Keratinocyte (primary cell): ENCODE measurements at regions not wholly inside any gene's neighbourhood (a gene's known extent, or its start where the extent isn't known, plus 50 kb on each side); places are given as distances from the start of the nearest gene placed in this dataset.

ENCODE experiments used
- DNase-seq: peaks from one replicate; pipeline ENCODE4 v3.0.0-alpha.2; 2011; ENCODE audit warnings: low read depth, missing footprints, low spot score
- FAIRE-seq: peaks from 2 replicates; lab custom pipeline; 2011; peaks lifted over from hg19 to GRCh38; lab: Jason Lieb, UNC
- H2AFZ ChIP-seq: 2 replicates; pipeline ENCODE4 v1.6.0; 2012; ENCODE audit warnings: low read length, control low read depth, inconsistent platforms; ENCODE audit not compliant: control insufficient read depth
- H3K27ac ChIP-seq: 2 replicates; pipeline ENCODE4 v1.5.1; 2011; ENCODE audit warnings: low read length; ENCODE audit not compliant: control insufficient read depth, insufficient read depth
- H3K27me3 ChIP-seq: 3 replicates; pipeline ENCODE4 v1.6.0; 2011; ENCODE audit warnings: low read length; ENCODE audit not compliant: control insufficient read depth, insufficient read depth; ENCODE audit errors: extremely low read depth
- H3K36me3 ChIP-seq, 2 experiments: 2 replicates in 1 of 2; 3 replicates in 1 of 2; pipeline ENCODE4 v1.5.1; 2011; ENCODE audit warnings: low read length in 2 of 2, mild to moderate bottlenecking in 1 of 2; ENCODE audit not compliant: control insufficient read depth in 2 of 2, insufficient read depth in 2 of 2; ENCODE audit errors: extremely low read depth in 1 of 2
- H3K4me1 ChIP-seq: 3 replicates; pipeline ENCODE4 v1.5.1; 2011; ENCODE audit warnings: low read length; ENCODE audit not compliant: control insufficient read depth, insufficient read depth; ENCODE audit errors: extremely low read depth
- H3K4me2 ChIP-seq: 3 replicates; pipeline ENCODE4 v1.6.0; 2011; ENCODE audit warnings: low read depth, low read length; ENCODE audit not compliant: control insufficient read depth, insufficient read depth; ENCODE audit errors: extremely low read depth
- H3K4me3 ChIP-seq, 3 experiments: fragments of 200-600 bp in 1 of 3; sonication (generic) in 1 of 3; 2 replicates in 2 of 3; 3 replicates in 1 of 3; pipeline ENCODE4 v1.5.1; 2011 to 2016; ENCODE audit warnings: low read length in 3 of 3, mild to moderate bottlenecking in 3 of 3, control low read depth in 2 of 3, inconsistent platforms in 1 of 3, low read depth in 1 of 3, mixed read lengths in 1 of 3, mixed run types in 1 of 3, moderate library complexity in 1 of 3; ENCODE audit not compliant: control insufficient read depth in 2 of 3, insufficient read depth in 2 of 3; ENCODE audit errors: extremely low read depth in 1 of 3
- H3K79me2 ChIP-seq: 2 replicates; pipeline ENCODE4 v1.6.0; 2012; ENCODE audit warnings: low read length; ENCODE audit not compliant: control insufficient read depth, insufficient read depth
- H3K9ac ChIP-seq: 3 replicates; pipeline ENCODE4 v1.6.0; 2011; ENCODE audit warnings: low read length; ENCODE audit not compliant: control insufficient read depth, insufficient read depth; ENCODE audit errors: extremely low read depth
- H3K9me1 ChIP-seq: 3 replicates; pipeline ENCODE4 v1.6.0; 2011; ENCODE audit warnings: low read length; ENCODE audit not compliant: control insufficient read depth, insufficient read depth; ENCODE audit errors: extremely low read depth
- H3K9me3 ChIP-seq: 2 replicates; pipeline ENCODE4 v1.5.1; 2012; ENCODE audit warnings: low read depth, low read length; ENCODE audit not compliant: control insufficient read depth
- H4K20me1 ChIP-seq: 3 replicates; pipeline ENCODE4 v1.6.0; 2011; ENCODE audit warnings: low read length; ENCODE audit not compliant: control insufficient read depth, insufficient read depth; ENCODE audit errors: extremely low read depth
- EZH2 ChIP-seq: IDR thresholded peaks from one replicate; pipeline ENCODE4 v1.6.1; 2012; ENCODE audit warnings: inconsistent platforms, mild to moderate bottlenecking, low read length, moderate library complexity
- dilution Hi-C: fragments of 300-500 bp; cut with MboI; formaldehyde crosslinking; loops from one replicate; pipeline ENCODE4 v1.7.0; 2020; ENCODE audit warnings: low sequenced_read_pairs; ENCODE audit not compliant: extremely low pct_ligation_motif_present
- TF ChIP-seq, protein P1 (sequence below), 3 experiments: IDR thresholded peaks in 1 of 3; conservative IDR thresholded peaks in 1 of 3; optimal IDR thresholded peaks in 1 of 3; 2 replicates in 2 of 3; 3 replicates in 1 of 3; pipeline versions ENCODE3 to v1.5.1; 2011; ENCODE audit warnings: low read length in 3 of 3, mild to moderate bottlenecking in 3 of 3, moderate library complexity in 2 of 3, control low read depth in 1 of 3, inconsistent platforms in 1 of 3; ENCODE audit not compliant: insufficient read depth in 2 of 3; ENCODE audit errors: extremely low read depth in 1 of 3

- dilution Hi-C loops = no loop called here
- no peak for FAIRE-seq
- TF ChIP-seq, protein P1, sequence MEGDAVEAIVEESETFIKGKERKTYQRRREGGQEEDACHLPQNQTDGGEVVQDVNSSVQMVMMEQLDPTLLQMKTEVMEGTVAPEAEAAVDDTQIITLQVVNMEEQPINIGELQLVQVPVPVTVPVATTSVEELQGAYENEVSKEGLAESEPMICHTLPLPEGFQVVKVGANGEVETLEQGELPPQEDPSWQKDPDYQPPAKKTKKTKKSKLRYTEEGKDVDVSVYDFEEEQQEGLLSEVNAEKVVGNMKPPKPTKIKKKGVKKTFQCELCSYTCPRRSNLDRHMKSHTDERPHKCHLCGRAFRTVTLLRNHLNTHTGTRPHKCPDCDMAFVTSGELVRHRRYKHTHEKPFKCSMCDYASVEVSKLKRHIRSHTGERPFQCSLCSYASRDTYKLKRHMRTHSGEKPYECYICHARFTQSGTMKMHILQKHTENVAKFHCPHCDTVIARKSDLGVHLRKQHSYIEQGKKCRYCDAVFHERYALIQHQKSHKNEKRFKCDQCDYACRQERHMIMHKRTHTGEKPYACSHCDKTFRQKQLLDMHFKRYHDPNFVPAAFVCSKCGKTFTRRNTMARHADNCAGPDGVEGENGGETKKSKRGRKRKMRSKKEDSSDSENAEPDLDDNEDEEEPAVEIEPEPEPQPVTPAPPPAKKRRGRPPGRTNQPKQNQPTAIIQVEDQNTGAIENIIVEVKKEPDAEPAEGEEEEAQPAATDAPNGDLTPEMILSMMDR (optimal IDR thresholded peaks at IDR 0.05 in 1 of 3, IDR thresholded peaks at IDR 0.05 in 1 of 3, conservative IDR thresholded peaks at IDR 0.05 in 1 of 3; ENCODE audit: extremely low read depth in 1 of 3, insufficient read depth in 2 of 3, low read length in 3 of 3) = no peak
- TF ChIP-seq EZH2 = no peak
These were observed 63.8 kb upstream of the ANO1 start for GRCh38 chr11:70014291-70014690.

GRCh38 chr11:70016666-70017367 is 61.3 kb upstream of the ANO1 start:
- TF ChIP-seq, protein P1 (optimal IDR thresholded peaks at IDR 0.05 in 1 of 3, IDR thresholded peaks at IDR 0.05 in 1 of 3, conservative IDR thresholded peaks at IDR 0.05 in 1 of 3; ENCODE audit: extremely low read depth in 1 of 3, insufficient read depth in 2 of 3, low read length in 3 of 3) = no peak
- no peak for TF ChIP-seq EZH2
- peak overlapping the region; percentile 68 for H3K27ac ChIP-seq
- H2AFZ ChIP-seq = no peak overlapping the region
- dilution Hi-C loops = no loop called here
- no peaks in the 10 kb centered on the region for H3K27me3 ChIP-seq
- H3K79me2 ChIP-seq = no peaks in the 10 kb centered on the region
- H4K20me1 ChIP-seq = no peaks in the 10 kb centered on the region
- H3K9ac ChIP-seq = peak overlapping the region; percentile 58
- peak; percentile 86 for FAIRE-seq
- H3K9me3 ChIP-seq = no peaks in the 10 kb centered on the region
- peak; percentile 60 for DNase-seq
- peaks cover 19% of the 10 kb centered on the region for H3K4me1 ChIP-seq
- H3K4me2 ChIP-seq = peak overlapping the region; percentile 8
- no peak overlapping the region for H3K4me3 ChIP-seq
- no peaks in the 10 kb centered on the region for H3K9me1 ChIP-seq
- no peaks in the 10 kb centered on the region for H3K36me3 ChIP-seq

More at GRCh38 chr11:70014291-70014690, 63.8 kb upstream of the ANO1 start:
- Histone ChIP-seq H2AFZ (no peak overlapping the region), H3K9me3 (no peaks in the 10 kb centered on the region), H3K4me1 (peaks cover 19% of the 10 kb centered on the region), H3K27ac (no peak overlapping the region), H3K4me3 (no peak overlapping the region), H4K20me1 (no peaks in the 10 kb centered on the region), H3K27me3 (no peaks in the 10 kb centered on the region), H3K4me2 (no peak overlapping the region), H3K9me1 (no peaks in the 10 kb centered on the region), H3K36me3 (no peaks in the 10 kb centered on the region), H3K79me2 (no peaks in the 10 kb centered on the region), H3K9ac (no peak overlapping the region)
- no peak for DNase-seq
